Vagina (tissue), 2 donors: ENCODE measurements at regions not wholly inside any gene's neighbourhood (a gene's known extent, or its start where the extent isn't known, plus 50 kb on each side); places are given as distances from the start of the nearest gene placed in this dataset.

ENCODE experiments used
- POLR2AphosphoS5 ChIP-seq, 2 donors: sonication (generic); formaldehyde crosslinking; IDR thresholded peaks; one replicate each; pipeline ENCODE4 v1.9.0; 2017; ENCODE audit warnings: antibody characterized with exemption in 2 of 2, mild to moderate bottlenecking in 2 of 2, low read depth in 1 of 2; ENCODE audit not compliant: insufficient read depth in 1 of 2
- TF ChIP-seq, protein P1 (sequence below), 3 experiments: fragments of 450-650 bp in 2 of 3; fragments of 200-600 bp in 1 of 3; sonication (generic) in 1 of 3; IDR thresholded peaks; one replicate each; pipeline ENCODE4 v1.5.1; 2017 to 2019; ENCODE audit warnings: antibody characterized with exemption in 3 of 3, mild to moderate bottlenecking in 2 of 3, moderate library complexity in 2 of 3

DNA sequence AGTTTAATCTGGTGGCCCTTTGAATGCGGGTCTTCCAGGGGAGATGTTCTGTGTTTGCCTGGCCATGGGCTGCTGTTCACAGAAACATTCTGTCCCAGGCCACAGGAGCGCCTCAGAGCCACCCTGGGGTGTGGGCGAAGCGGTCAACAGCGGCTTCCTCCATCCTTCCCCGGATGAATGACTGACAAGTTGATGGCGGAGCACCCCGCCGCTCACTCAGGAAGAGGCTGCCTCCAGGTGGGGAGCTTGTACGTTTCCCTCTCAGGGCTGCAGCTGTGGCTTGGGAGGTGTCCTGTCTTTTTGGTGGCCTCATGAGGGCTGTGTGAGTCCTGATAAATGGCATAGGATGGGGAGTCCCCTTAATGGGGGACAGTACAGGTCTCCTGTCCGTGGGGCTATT is 178.4 kb downstream of the NRN1 start:
- TF ChIP-seq, protein P1, sequence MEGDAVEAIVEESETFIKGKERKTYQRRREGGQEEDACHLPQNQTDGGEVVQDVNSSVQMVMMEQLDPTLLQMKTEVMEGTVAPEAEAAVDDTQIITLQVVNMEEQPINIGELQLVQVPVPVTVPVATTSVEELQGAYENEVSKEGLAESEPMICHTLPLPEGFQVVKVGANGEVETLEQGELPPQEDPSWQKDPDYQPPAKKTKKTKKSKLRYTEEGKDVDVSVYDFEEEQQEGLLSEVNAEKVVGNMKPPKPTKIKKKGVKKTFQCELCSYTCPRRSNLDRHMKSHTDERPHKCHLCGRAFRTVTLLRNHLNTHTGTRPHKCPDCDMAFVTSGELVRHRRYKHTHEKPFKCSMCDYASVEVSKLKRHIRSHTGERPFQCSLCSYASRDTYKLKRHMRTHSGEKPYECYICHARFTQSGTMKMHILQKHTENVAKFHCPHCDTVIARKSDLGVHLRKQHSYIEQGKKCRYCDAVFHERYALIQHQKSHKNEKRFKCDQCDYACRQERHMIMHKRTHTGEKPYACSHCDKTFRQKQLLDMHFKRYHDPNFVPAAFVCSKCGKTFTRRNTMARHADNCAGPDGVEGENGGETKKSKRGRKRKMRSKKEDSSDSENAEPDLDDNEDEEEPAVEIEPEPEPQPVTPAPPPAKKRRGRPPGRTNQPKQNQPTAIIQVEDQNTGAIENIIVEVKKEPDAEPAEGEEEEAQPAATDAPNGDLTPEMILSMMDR (IDR thresholded peaks at IDR 0.05) = no peak
- TF ChIP-seq POLR2AphosphoS5 (IDR thresholded peaks at IDR 0.05; ENCODE audit: insufficient read depth in 1 of 2, low read depth in 1 of 2) = no peak
